ENCODE measurements at regions not wholly inside any gene's neighbourhood (a gene's known extent, or its start where the extent isn't known, plus 50 kb on each side); places are given as distances from the start of the nearest gene placed in this dataset.

DNA sequence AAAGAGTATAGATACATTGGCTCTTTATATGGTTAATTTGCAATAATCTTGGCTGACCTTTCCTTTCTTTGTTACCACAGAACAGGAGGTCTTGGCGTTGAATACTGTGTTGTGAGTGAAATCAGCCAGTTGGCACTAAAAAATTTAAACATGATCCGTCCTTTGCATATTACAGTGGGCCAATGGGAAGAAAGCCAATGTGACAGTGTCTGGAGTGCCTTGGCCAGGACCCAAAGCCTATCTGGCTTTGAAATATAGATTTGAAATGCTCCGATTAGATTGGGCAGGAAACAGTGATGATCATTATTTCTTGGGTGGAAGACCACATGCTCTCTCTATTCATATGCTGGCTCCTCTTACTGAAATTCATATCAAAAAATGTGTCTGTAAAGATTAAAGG is 339.6 kb upstream of the ANO3 start:
- no peak for FAIRE-seq

- no peak for FAIRE-seq
These were observed 338.9 kb upstream of the ANO3 start for GRCh38 chr11:25993016-25993415.

DNA sequence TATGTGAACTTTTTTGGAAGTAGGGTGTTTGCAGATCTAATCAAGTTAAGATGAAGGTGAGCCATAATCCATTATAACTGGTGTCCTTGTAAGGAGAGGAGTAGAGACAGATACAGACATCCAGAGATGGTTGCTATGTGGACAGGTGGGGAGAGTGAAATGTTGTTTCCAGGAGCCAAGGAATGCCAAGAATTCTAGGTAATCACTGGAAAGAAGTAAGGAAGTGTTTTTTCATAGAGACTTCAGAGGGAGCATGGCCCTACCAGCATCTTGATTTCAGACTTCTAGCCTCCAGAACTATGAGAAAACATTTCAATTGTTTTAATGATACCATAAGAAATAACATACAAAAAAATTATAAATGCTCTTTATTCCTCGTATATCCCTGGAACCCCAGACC is 320.5 kb upstream of the ANO3 start:
- FAIRE-seq, result no peak

DNA sequence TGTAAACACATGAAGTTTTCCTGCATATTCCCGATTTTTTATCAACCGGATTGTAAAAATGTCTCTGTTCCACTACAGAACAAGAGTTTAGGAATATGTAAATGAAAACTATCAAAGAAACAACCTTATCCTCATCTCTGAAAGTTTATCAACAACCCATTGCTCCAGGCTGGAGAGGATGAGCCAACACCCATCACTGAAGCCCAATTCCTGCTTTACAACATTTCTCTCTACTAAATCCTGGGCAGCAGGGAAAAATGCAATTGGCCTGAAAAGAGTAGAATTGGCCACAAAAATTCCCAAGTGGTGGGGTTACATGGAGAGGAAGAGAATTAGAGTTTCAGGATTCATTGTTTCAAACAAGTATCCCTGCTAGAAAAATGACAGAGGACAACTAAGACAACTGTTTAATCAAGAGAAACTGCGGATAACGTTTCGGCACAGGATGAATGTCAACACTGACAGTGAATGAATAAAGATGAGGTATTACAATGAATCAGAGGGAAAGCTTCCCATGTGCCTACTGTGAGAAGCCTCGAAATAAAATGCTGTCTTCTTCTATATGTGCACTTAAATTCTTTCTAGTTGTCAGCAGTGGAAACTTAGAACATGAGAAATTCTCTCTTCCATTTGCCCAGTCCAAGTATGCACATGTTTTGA is 317.3 kb upstream of the ANO3 start:
- no peak for FAIRE-seq

DNA sequence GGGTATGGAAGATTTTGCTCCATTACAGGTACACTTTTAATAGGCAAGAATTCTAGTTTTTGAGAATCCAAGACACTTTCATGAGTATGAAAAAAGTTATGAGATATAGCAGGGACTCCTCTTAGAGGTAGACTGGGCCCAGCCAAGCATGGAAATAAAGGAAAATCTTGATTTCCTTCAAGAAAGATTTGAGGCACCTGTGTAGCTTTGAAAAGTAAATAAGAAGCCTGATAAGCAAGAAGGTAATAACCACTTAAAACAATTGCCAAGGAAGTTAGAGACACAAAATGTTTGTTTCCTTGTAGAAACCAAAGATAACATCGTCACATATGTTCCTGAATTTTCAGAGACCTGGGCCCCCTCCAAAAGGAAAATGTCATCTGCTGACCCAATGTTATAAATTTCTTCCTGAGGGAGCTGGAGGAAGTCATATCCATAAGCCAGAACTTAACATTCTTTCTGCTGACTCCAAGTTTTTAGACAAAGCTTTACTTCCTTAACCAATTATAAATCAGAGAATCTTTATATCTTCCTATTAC is 314.5 kb upstream of the ANO3 start:
- no peak for FAIRE-seq

DNA sequence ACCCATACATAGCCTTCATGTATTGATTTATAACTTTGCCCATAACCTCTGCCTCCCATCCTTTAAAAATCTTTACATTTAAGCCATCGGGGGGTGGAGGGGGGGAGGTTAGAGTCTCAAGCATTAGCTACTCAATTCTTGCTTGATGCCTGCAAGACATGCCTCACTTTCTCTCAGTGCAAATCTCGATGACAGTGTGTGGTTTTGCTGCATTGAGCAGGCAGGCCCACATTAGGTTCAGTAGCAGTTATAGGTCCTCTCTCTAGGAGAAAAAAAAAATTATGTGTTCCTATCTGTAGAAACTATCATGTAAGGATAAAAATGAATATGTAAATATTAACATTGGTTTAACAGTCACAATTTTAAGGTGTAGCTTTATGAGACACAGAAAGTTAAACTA is 314.0 kb upstream of the ANO3 start:
- FAIRE-seq, result no peak

DNA sequence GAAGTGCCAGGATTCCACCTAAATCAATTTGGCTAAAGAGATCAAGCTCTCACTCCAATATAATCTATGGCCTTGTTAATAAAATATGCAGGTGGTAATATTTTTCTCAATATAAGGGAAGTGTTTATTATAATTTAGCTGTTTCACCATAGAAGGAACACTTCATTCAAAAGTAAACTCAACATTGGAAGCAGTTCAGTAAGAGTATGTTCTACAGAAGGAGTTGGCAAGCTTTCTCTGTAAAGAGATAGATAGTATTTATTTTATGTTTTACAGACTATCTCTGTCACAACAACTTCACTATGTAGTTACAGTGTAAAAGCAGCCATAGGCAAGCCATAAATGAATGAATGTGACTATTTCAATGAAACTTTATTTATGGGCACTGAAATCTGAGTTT is 313.6 kb upstream of the ANO3 start:
- no peak for FAIRE-seq

- FAIRE-seq, result no peak
These were observed 312.5 kb upstream of the ANO3 start for GRCh38 chr11:26019386-26019785.

DNA sequence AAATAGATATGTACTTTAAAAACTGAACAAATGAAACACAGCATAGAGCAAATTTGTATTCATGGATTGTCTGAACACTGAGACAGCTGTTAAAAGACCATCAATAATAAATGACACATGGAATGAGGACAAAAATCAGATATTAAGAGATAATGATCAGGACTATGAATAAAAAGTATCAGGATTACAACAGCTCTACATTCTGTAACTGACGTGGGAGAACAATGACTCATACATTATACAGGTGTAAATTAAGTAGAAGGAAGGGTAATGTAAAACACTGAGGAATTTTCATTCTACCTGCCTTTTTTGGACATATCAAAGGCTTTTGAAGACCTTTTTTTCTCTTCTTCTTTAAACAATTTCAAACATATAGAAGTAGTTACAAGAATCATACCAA is 310.9 kb upstream of the ANO3 start:
- no peak for FAIRE-seq

- FAIRE-seq, result no peak
These were observed 308.9 kb upstream of the ANO3 start for GRCh38 chr11:26023057-26023456.

DNA sequence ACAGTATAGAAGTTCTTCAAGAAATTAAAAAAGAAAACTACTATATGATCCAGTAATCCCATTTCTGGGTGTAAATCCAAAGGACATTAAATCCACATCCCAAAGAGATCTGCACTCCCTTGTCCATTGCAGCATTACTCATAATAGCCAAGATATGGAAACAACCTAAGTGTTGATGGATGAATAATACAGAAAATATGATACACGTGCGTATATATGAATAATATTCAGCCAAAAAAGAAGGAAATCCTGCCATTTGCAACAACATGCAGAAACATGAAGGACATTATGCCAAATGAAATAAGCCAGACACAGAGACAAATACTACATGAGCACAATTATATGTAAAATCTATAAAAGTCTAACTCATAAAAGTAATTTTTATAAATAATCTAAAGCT is 306.3 kb upstream of the ANO3 start:
- FAIRE-seq, result no peak

DNA sequence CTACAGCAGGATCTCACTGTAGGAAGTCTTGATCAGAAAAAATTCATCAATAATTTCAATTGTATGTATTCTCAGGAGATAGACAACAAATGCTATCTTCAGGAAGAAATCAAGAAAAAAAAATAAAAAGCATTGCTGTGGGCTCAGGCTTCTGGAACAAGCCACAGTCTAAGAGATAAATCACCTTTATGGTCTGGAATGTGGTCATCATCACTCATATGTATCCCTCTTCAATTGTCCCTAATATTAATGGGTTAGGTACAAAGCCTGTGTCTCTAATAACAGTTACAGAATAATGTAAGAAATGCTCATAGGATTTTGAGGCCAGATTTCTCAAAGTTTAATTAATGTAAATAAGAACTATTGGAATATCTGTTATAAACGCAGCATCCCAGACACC is 305.9 kb upstream of the ANO3 start:
- FAIRE-seq, result no peak

DNA sequence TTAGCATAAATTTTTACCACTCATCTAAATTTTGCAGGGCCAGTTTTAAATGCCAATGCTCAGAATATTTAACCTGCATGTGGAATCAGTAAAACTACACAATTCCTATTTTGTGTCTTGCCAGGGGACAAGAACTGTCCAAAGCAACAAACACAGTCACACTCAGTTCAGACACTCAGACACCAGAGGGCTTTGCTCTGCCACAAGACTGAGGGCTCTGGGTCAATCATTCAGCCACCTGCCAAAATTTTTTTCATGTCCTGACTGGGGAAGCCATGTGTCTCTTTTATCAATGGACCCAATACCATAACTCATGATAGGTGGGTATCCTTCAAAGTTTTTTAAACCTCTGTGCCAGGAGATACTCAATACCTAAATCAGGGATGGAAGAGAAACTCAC is 304.0 kb upstream of the ANO3 start:
- no peak for FAIRE-seq

GRCh38 chr11:26028393-26028911 is 303.5 kb upstream of the ANO3 start:
- FAIRE-seq, result no peak

DNA sequence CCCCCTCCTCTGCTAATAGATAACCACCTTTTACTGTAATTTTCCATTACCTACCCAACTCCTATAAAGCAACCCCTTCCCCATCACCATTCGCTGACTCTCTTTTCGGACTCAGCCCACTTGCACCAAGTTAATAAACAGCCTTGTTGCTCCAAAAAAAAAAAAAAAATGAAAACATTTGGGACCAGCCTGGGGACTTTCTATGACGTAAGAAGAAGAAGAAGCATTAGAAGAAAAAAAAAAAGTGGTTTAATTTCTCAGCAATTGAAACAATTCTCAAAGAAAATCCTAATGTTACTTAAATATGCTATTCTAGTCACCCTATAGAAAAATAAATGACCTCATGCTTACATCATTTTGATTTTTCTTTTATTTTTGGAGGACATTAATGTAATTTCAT is 301.5 kb upstream of the ANO3 start:
- no peak for FAIRE-seq

- FAIRE-seq, result no peak
These were observed 299.7 kb upstream of the ANO3 start for GRCh38 chr11:26032241-26032640.

- FAIRE-seq, result no peak
These were observed 296.2 kb upstream of the ANO3 start for GRCh38 chr11:26035696-26036095.

GRCh38 chr11:26037716-26038115 is 294.2 kb upstream of the ANO3 start:
- FAIRE-seq, result no peak

GRCh38 chr11:26040339-26040738 is 291.6 kb upstream of the ANO3 start:
- FAIRE-seq, result no peak

DNA sequence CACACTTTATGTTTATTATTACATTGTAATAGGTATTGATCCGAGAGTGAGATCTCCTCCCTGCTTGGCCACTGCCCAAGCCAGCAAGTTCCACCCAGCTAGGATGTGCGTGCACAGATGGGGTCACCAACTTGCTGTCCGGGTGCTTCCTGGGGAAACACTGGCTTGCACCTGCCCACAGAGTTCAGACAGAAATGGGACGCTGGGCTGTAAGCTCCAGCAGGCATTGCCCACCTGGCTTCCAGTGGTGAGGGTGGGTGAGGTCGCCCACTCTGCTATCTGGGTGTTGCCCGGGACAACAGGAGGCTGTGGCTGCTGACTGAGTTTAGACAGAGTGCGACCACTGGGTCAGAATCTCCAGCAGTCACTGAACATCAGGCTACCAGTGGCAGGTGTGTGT is 289.8 kb upstream of the ANO3 start:
- no peak for FAIRE-seq

DNA sequence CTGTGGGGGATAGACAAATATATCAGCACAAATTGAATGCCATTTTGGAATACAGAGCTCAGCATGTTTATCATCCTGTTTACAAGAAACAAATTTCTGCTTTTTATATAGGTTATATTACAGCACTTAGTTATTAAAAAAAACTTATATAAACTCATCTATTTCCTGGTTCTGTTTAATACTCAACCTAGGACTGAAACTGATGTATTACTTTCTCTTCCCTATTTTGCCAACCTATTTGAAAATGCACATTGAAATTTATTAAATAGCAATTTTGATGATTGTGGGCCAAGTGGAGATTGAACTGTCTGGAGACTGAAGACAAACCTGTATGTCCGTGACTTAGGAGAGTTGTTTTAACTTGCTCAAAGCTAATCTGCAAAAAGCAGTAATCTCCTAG is 288.3 kb upstream of the ANO3 start:
- FAIRE-seq, result peak; percentile 33

- FAIRE-seq, result no peak
These were observed 287.5 kb upstream of the ANO3 start for GRCh38 chr11:26044389-26044788.

GRCh38 chr11:26045082-26045481 is 286.8 kb upstream of the ANO3 start:
- FAIRE-seq, result no peak

DNA sequence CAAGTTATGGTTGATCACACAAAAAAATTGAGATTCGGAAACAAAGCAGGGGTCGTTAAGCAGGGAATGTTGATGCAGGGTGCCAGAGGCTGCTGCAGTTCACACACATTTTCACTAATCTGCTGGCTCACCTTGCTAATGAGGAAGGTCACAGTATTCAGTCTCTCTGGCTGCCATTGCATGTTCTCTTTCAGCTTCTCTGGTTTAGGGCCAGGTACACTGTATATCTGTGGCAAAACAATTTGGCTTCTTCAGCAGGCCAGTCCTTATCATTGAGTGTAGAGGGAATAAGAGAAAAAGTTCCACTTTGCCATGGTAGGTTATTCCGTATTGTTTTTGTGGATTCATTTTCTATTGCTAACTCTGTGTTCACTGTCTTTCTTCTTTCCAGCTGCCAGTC is 283.7 kb upstream of the ANO3 start:
- FAIRE-seq, result no peak

- FAIRE-seq, result no peak
These were observed 278.0 kb upstream of the ANO3 start for GRCh38 chr11:26053966-26054365.

Measured in islet of Langerhans (tissue), 1 donor.